SK-N-MC (cell line): ENCODE measurements at regions not wholly inside any gene's neighbourhood (a gene's known extent, or its start where the extent isn't known, plus 50 kb on each side); places are given as distances from the start of the nearest gene placed in this dataset.

Source experiments
- DNase-seq: peaks from one replicate; pipeline ENCODE4 v3.0.0-alpha.2; 2011; ENCODE audit warnings: low read depth, low spot score
- H3K27ac ChIP-seq: fragments of 200-600 bp; sonication (generic); 2 replicates; pipeline ENCODE4 v1.5.1; 2016; ENCODE audit warnings: mixed run types
- H3K36me3 ChIP-seq: fragments of 200-600 bp; sonication (generic); 2 replicates; pipeline ENCODE4 v1.6.1; 2017; ENCODE audit warnings: antibody characterized with exemption, low read length, mixed read lengths; ENCODE audit not compliant: insufficient read depth
- H3K4me3 ChIP-seq: fragments of 200-600 bp; sonication (generic); 2 replicates; pipeline ENCODE4 v1.5.1; 2016
- H3K9ac ChIP-seq: fragments of 200-600 bp; sonication (generic); 2 replicates; pipeline ENCODE4 v1.8.0; 2017; ENCODE audit warnings: mixed run types, mixed read lengths; ENCODE audit not compliant: insufficient read length
- H3K9me3 ChIP-seq: fragments of 200-600 bp; sonication (generic); 2 replicates; pipeline ENCODE4 v1.6.1; 2017; ENCODE audit warnings: low read depth, mild to moderate bottlenecking, antibody characterized with exemption, low read length, moderate library complexity, mixed read lengths
- EZH2 ChIP-seq: fragments of 200-600 bp; sonication (generic); IDR thresholded peaks from one replicate; pipeline ENCODE4 v1.6.1; 2017; ENCODE audit warnings: antibody characterized with exemption
- FOXP2 ChIP-seq: optimal IDR thresholded peaks from 2 replicates; pipeline ENCODE3; 2011; ENCODE audit warnings: mild to moderate bottlenecking, moderate library complexity; ENCODE audit not compliant: insufficient read depth; ENCODE audit errors: extremely low read length, control extremely low read depth
- POLR2AphosphoS5 ChIP-seq: IDR thresholded peaks from 2 replicates; pipeline ENCODE4 v1.6.1; 2012; ENCODE audit warnings: mild to moderate bottlenecking, low read depth, low read length, borderline replicate concordance

GRCh38 chr9:31272456-31273295 is 1111.8 kb upstream of the ACO1 start:
- DNase-seq, result no peak
- H3K36me3 ChIP-seq, result no peaks in the 10 kb centered on the region
- no peak overlapping the region for H3K9ac ChIP-seq
- no peak overlapping the region for H3K27ac ChIP-seq
- no peaks in the 10 kb centered on the region for H3K9me3 ChIP-seq
- no peak for TF ChIP-seq EZH2
- no peak for TF ChIP-seq POLR2AphosphoS5
- TF ChIP-seq FOXP2, result no peak
- H3K4me3 ChIP-seq, result no peak overlapping the region

- TF ChIP-seq POLR2AphosphoS5 (no peak), EZH2 (no peak), FOXP2 (no peak)
- DNase-seq, result no peak
- Histone ChIP-seq H3K4me3 (no peak overlapping the region), H3K27ac (no peak overlapping the region), H3K9me3 (no peaks in the 10 kb centered on the region), H3K36me3 (no peaks in the 10 kb centered on the region), H3K9ac (no peak overlapping the region)
These were observed 1109.0 kb upstream of the ACO1 start for GRCh38 chr9:31275419-31275818.

- Histone ChIP-seq H3K4me3 (no peak overlapping the region), H3K27ac (no peak overlapping the region), H3K36me3 (no peaks in the 10 kb centered on the region), H3K9me3 (no peaks in the 10 kb centered on the region), H3K9ac (no peak overlapping the region)
- no peak for DNase-seq
- no peak for TF ChIP-seq POLR2AphosphoS5
- no peak for TF ChIP-seq EZH2
- no peak for TF ChIP-seq FOXP2
These were observed 1093.7 kb upstream of the ACO1 start for GRCh38 chr9:31290731-31291130.

- H3K4me3 ChIP-seq, result no peak overlapping the region
- H3K36me3 ChIP-seq, result no peaks in the 10 kb centered on the region
- no peak for DNase-seq
- TF ChIP-seq POLR2AphosphoS5 (no peak), EZH2 (no peak), FOXP2 (no peak)
- H3K27ac ChIP-seq, result no peak overlapping the region
- H3K9ac ChIP-seq, result no peak overlapping the region
- H3K9me3 ChIP-seq, result no peaks in the 10 kb centered on the region
These were observed 1081.6 kb upstream of the ACO1 start for GRCh38 chr9:31302620-31303418.

- H3K4me3 ChIP-seq, result peak overlapping the region; percentile 29; the same call in 1 of the 2 replicates
- peak; percentile 10 for DNase-seq
- H3K9me3 ChIP-seq, result no peaks in the 10 kb centered on the region
- TF ChIP-seq EZH2 (no peak), FOXP2 (no peak), POLR2AphosphoS5 (no peak)
- no peaks in the 10 kb centered on the region for H3K36me3 ChIP-seq
- peak overlapping the region; percentile 28 for H3K9ac ChIP-seq
- 0 out of 2 replicates have a peak overlapping the region, but pooled peaks have one; percentile 11 for H3K27ac ChIP-seq
These were observed 1079.9 kb upstream of the ACO1 start for GRCh38 chr9:31304576-31304975.

- no peaks in the 10 kb centered on the region for H3K9me3 ChIP-seq
- H3K27ac ChIP-seq, result no peak overlapping the region
- DNase-seq, result no peak
- H3K36me3 ChIP-seq, result no peaks in the 10 kb centered on the region
- TF ChIP-seq POLR2AphosphoS5 (no peak), FOXP2 (no peak), EZH2 (no peak)
- H3K9ac ChIP-seq, result no peak overlapping the region
- H3K4me3 ChIP-seq, result no peak overlapping the region
These were observed 1070.2 kb upstream of the ACO1 start for GRCh38 chr9:31314241-31314640.

- H3K4me3 ChIP-seq, result no peak overlapping the region
- DNase-seq, result no peak
- H3K9ac ChIP-seq, result no peak overlapping the region
- H3K27ac ChIP-seq, result no peak overlapping the region
- H3K9me3 ChIP-seq, result no peaks in the 10 kb centered on the region
- TF ChIP-seq FOXP2 (no peak), EZH2 (no peak), POLR2AphosphoS5 (no peak)
- H3K36me3 ChIP-seq, result no peaks in the 10 kb centered on the region
These were observed 1063.9 kb upstream of the ACO1 start for GRCh38 chr9:31320494-31320893.

- Histone ChIP-seq H3K36me3 (no peaks in the 10 kb centered on the region), H3K4me3 (no peak overlapping the region), H3K9me3 (no peaks in the 10 kb centered on the region), H3K9ac (no peak overlapping the region), H3K27ac (no peak overlapping the region)
- TF ChIP-seq EZH2 (no peak), FOXP2 (no peak), POLR2AphosphoS5 (no peak)
- no peak for DNase-seq
These were observed 1063.2 kb upstream of the ACO1 start for GRCh38 chr9:31321256-31321655.
